Stimulated activated CD8-positive, alpha-beta memory T cell treated with anti-CD3 and anti-CD28 coated beads, Interleukin-2, amount 100 ng/mL, for 1 hour (primary cell): ENCODE measurements at regions not wholly inside any gene's neighbourhood (a gene's known extent, or its start where the extent isn't known, plus 50 kb on each side); places are given as distances from the start of the nearest gene placed in this dataset.
"Not testable (repeated sequence)": the region's sequence is repeated elsewhere in the genome, so short reads cannot be mapped to it uniquely, and the experiment has no call there.

ENCODE experiments used
- DNase-seq, 2 donors: peaks; one replicate each; pipeline ENCODE4 v3.0.0-alpha.2; 2020; ENCODE audit warnings: low read depth in 2 of 2

- no peak for DNase-seq
Observed at GRCh38 chr10:65341323-65341925, 1584.4 kb upstream of the LRRTM3 start.

- no peak for DNase-seq
Observed at GRCh38 chr10:65342245-65342644, 1583.6 kb upstream of the LRRTM3 start.

GRCh38 chr10:65346466-65346865 lies 1579.4 kb upstream of the LRRTM3 start:
- DNase-seq, result no peak

GRCh38 chr10:65348637-65349036 lies 1577.2 kb upstream of the LRRTM3 start:
- no peak for DNase-seq

- DNase-seq, result no peak
Observed at GRCh38 chr10:65350611-65351010, 1575.2 kb upstream of the LRRTM3 start.

- no peak for DNase-seq
Observed at GRCh38 chr10:65355141-65355680, 1570.6 kb upstream of the LRRTM3 start.

- no peak for DNase-seq
Observed at GRCh38 chr10:65358565-65358964, 1567.3 kb upstream of the LRRTM3 start.

GRCh38 chr10:65360497-65360896 lies 1565.3 kb upstream of the LRRTM3 start:
- no peak for DNase-seq

- DNase-seq, result no peak
Observed at GRCh38 chr10:65365878-65366277, 1560.0 kb upstream of the LRRTM3 start.

GRCh38 chr10:65367706-65368105 lies 1558.1 kb upstream of the LRRTM3 start:
- DNase-seq, result no peak

GRCh38 chr10:65375528-65375927 lies 1550.3 kb upstream of the LRRTM3 start:
- DNase-seq, result no peak

GRCh38 chr10:65377687-65378086 lies 1548.1 kb upstream of the LRRTM3 start:
- DNase-seq, result no peak

GRCh38 chr10:65394502-65395297 lies 1531.1 kb upstream of the LRRTM3 start:
- DNase-seq, result no peak

- no peak for DNase-seq
Observed at GRCh38 chr10:65395631-65396030, 1530.2 kb upstream of the LRRTM3 start.

GRCh38 chr10:65396997-65397396 lies 1528.8 kb upstream of the LRRTM3 start:
- DNase-seq, result no peak

- no peak for DNase-seq
Observed at GRCh38 chr10:65408401-65408800, 1517.4 kb upstream of the LRRTM3 start.

- DNase-seq, result no peak
Observed at GRCh38 chr10:65413001-65413400, 1512.8 kb upstream of the LRRTM3 start.

GRCh38 chr10:65415318-65415717 lies 1510.5 kb upstream of the LRRTM3 start:
- DNase-seq, result no peak

- DNase-seq, result no peak
Observed at GRCh38 chr10:65416094-65416493, 1509.7 kb upstream of the LRRTM3 start.

- no peak for DNase-seq
Observed at GRCh38 chr10:65419629-65420028, 1506.2 kb upstream of the LRRTM3 start.

GRCh38 chr10:65423043-65423442 lies 1502.8 kb upstream of the LRRTM3 start:
- DNase-seq, result no peak

- DNase-seq, result not testable (repeated sequence)
Observed at GRCh38 chr10:65429381-65429780, 1496.5 kb upstream of the LRRTM3 start.

GRCh38 chr10:65430979-65431378 lies 1494.9 kb upstream of the LRRTM3 start:
- no peak for DNase-seq
